Stimulated activated CD4-positive, alpha-beta T cell treated with anti-CD3 and anti-CD28 coated beads, Interleukin-4, amount 100 ng/mL, for 48 hours (primary cell): ENCODE measurements at regions not wholly inside any gene's neighbourhood (a gene's known extent, or its start where the extent isn't known, plus 50 kb on each side); places are given as distances from the start of the nearest gene placed in this dataset.
A peak's percentile ranks its signal among the peaks of the same experiment; 100 is the strongest.

ENCODE experiments used
- DNase-seq, 2 donors: peaks; one replicate each; pipeline ENCODE4 v3.0.0-alpha.2; 2020; ENCODE audit warnings: low read depth in 2 of 2

GRCh38 chr5:82363524-82363923 is 85.4 kb upstream of the RPS23 start:
- DNase-seq, result no peak

DNA sequence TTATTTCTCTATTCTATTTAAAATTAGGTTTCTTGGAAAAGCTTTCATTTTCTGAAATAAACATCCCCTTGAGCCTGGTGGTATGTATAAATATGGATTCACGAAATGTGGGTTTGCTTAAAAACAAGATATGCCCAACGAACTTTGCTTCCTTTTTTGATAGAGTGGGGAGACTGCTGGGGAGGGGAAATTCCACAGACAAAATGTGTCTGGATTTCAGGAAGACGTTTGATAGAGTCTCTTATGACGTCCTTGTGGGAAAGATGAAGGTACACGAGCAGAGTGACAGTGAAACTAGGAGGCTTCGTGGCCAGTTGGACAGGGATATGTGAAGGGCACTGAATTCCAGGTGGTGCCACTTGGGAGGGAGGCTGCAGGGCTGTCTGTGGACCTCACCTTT is 84.5 kb upstream of the RPS23 start:
- DNase-seq, result no peak

DNA sequence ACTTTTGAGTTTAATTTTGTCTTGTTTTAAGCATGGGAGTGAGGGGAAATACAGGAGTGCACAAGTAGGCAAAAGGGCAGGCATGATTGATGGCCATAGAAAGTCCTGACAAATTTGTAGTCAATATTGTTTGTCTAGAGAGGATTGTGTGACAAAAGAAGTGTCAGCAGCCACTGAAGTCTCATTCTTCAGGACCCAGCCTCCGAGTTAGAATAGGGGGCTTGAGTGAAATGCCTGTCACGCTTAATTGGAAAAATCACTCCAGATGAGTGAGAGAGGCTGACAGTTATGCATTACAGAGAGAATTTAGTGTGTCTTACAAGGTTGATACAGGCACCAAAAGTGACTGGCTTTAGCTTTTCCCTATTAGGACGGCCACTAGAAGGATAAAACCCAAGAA is 81.9 kb upstream of the RPS23 start:
- no peak for DNase-seq

- DNase-seq, result no peak
These were observed 81.1 kb upstream of the RPS23 start for GRCh38 chr5:82359272-82359671.

DNA sequence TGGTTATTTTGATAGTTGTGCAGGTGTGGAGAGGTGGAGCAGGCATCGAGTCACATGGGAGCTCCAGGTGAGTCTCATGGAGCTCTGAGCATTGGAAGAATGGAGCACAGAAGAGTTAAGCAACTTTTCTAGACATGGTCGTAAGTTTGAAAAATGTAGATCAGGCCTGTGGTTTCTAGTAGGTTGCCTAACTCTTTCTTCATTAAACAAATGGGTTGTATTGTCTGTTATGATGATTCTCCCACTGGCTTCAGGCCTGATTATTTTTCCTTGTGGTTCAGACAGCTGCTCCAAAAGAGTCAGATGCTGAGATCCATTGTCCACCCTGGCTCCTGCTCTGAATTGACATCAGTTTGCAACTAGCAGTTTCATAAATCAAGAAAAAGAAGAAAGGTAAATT is 80.3 kb upstream of the RPS23 start:
- DNase-seq, result no peak

- peak; percentile 53 to 64 for DNase-seq
These were observed 78.9 kb upstream of the RPS23 start for GRCh38 chr5:82356808-82357671.

- no peak for DNase-seq
These were observed 77.9 kb upstream of the RPS23 start for GRCh38 chr5:82356021-82356420.

- DNase-seq, result no peak
These were observed 77.3 kb upstream of the RPS23 start for GRCh38 chr5:82355496-82355895.

DNA sequence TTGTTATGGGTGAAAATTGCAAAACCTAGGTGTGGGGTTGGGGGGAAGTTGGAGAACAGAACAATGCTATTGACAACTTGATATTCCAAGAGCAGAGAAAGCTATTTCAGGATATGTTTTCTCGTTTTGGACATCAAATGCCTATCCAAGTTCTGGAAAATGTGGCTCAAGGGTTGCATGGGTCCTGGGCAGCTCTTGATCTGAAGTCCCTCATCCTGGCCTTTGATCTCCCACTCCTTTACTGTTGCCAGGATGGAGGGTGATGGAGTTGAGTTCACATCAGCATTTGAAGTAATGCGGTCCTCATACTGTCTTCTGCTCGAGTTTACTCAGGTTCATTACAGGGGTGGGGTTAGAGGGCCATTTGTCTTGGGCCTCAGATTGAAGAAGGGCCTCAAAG is 76.9 kb upstream of the RPS23 start:
- DNase-seq, result no peak

- no peak for DNase-seq
These were observed 76.4 kb upstream of the RPS23 start for GRCh38 chr5:82354543-82354942.

GRCh38 chr5:82353522-82353921 is 75.4 kb upstream of the RPS23 start:
- DNase-seq, result no peak

DNA sequence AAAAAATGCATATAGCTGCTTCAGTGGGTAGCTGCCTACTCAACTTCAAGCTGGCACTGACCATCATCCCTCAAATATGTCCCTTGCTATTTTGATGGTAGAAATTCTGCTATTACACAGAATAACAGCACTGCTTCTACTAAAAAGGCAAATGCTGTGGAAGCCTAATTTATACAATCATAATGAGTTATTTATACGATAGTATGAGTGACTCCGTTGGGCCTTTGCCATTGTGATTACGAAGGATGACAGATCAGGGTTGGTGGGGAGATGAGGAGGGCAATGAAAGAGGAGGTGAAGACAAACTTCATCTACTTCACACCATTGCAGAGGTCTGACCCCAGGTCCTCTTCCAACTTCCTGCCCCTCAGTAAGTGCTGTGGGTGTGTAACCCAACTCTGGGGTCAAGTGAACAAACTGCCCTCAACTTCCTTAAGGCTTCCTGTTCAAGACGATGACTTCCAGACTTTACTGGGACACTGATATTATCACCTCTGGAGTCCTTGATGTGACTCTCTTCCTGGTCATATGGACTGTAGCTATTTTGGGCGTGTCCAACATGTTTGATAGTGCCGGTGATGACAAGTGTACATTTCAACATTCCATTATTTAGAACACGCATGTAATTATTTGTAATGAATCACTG is 74.1 kb upstream of the RPS23 start:
- DNase-seq, result no peak

DNA sequence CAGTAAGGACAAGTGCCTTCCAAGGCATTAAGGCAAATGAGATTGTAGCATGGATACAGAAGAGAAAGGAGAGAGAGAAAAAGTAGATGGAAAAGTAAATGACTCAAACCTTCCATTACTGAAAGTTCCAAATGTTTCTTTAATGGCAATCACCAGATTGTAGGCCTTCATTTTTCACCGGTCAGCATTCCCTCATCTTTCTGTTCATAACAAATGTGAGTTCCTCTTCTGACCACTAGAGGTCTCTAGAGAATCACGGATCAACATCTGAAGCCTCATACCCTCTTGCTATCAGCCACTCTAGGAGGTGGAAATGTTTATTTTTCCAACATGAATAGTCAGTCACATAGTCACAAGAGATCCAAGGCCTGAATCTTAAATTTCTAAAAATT is 73.6 kb upstream of the RPS23 start:
- no peak for DNase-seq

DNA sequence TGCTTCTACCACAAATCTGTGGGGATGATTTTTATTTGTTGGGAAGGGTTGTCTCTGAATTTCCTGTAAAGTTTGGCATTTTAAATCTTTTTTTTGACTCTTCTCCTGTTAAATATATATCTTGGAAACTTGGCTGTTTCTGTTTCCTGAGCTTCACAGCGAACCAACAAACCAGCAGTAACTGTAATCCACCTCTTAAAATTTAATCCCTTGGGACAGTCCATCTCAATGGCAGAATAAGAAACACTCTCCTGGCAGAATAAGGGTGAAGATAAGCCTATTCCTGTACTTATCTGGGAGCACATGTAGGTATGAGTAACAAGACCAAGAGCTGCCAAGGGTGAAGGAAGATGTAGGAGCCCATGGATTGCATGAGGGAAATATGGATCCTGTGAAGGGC is 73.1 kb upstream of the RPS23 start:
- DNase-seq, result no peak

- DNase-seq, result peak; percentile 38 to 50
These were observed 71.5 kb upstream of the RPS23 start for GRCh38 chr5:82349652-82350051.

GRCh38 chr5:82348784-82349425 is 70.8 kb upstream of the RPS23 start:
- DNase-seq, result no peak

DNA sequence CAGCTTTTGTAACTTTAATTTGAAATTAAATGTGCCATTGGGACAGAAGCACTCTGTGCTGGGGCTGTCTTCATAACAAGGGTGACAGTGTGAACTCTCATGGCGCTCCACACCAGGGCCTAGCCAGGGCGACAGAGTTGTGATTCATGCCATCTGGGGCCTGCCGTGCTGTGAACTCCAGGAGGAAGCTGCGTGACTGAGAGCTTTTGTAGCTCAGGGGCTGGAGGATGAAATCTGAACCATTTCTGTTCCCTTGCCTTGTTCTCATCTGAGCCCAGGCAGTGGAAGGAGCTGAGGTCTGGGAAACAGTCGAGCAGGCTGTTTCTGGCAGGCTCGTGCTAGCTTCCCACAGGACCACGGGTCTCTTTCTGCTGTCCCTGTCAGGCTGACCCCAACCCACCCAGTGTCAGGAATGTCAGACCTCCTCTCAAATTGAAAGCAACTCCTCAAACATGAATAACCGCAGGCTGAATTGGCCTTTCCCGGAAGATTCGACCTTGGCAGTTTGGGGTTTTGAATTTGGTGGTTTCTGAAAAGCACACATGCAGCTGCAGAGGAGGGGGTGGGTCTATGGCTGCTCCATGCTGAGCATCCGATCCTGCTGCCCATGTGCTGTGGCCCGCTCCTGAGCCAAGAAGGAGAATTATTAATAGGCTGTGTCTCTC is 69.2 kb upstream of the RPS23 start:
- no peak for DNase-seq

DNA sequence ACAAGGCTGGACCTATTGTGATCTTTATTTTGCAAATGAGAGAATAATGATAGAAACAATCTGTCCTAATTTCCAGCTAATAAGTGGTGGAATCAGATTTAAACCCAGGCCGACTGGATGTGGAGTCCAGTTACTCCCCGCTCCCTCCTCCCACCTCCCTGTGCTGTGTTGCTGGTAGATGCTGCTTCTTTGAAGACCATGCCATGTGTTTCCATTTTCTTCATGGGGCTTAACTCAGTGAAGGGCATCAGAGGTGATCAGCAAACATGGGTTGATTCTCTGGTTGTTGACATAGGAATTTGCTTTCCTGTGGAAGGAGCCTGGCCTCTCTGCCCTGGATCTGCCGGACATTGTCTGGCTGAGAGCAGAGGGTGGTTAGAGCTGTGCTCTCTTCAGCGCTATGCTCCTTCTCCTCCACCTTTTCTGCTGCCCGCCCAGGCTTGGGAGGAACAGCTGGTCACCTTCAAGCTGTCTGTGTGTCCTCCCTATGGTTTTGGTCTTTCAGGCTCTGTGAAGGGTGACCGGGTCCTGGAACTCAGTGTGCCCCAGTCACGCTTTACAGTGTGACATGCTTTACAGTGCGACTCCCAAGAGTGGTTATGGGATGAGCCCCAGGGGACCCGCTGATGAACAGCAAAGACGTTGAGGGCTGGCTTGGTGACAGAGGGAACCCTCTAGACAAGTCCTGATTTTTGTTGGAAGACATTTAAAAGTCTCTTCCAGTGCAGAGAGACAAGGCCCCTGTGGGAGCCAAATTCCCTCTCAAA is 68.4 kb upstream of the RPS23 start:
- DNase-seq, result no peak

- no peak for DNase-seq
These were observed 67.0 kb upstream of the RPS23 start for GRCh38 chr5:82345108-82345507.

DNA sequence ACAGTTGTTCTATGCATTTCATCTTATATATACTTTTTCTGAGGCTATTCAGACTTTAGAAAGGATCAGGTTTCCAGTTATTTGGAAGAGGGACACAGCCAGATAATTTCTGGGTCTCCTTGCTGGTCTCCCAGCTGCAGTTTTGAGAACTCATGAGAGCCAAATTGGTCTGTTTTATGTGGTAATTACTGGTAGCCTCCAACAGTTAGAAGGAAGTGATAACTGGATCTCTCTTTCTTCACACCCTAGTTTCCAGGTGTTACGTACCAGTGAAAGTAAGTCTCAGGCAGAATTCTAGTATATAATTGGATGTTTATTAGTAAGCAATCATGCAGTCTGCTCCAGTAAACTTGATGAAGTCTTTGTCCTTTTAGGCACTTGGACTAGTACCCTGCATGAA is 63.2 kb upstream of the RPS23 start:
- no peak for DNase-seq

- no peak for DNase-seq
These were observed 62.6 kb upstream of the RPS23 start for GRCh38 chr5:82340799-82341198.

- no peak for DNase-seq
These were observed 61.6 kb upstream of the RPS23 start for GRCh38 chr5:82339792-82340191.
